ENCODE measurements at regions not wholly inside any gene's neighbourhood (a gene's known extent, or its start where the extent isn't known, plus 50 kb on each side); places are given as distances from the start of the nearest gene placed in this dataset.
"Not testable (repeated sequence)": the region's sequence is repeated elsewhere in the genome, so short reads cannot be mapped to it uniquely, and the experiment has no call there.

DNA sequence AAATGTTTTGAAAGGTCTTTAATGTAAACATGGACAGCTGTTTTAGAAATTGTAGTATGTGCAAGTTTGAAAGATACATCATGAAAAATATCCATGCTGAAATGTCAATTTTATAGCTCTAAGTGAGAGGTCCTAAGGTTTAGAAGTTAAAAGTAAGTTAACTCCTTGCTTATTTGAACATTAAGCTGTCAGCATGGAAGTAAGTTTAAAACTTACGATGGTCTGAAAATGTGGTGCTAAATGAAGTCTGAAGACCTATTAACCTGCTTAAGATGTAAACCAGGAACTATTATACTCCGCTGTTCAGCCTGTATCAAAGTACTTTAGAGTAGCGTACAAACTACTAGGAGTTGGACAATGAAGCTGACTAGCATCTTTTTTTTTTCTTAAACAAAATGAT, 1082.4 kb downstream of the TMTC2 start:
- DNase-seq (ENCODE audit: low read depth, low spot score) = no peak
- in situ Hi-C loops (cut with HindIII; ENCODE audit: low pct_unique_long_range_greater_than_20kb, low sequenced_read_pairs) = no loop called here

DNA sequence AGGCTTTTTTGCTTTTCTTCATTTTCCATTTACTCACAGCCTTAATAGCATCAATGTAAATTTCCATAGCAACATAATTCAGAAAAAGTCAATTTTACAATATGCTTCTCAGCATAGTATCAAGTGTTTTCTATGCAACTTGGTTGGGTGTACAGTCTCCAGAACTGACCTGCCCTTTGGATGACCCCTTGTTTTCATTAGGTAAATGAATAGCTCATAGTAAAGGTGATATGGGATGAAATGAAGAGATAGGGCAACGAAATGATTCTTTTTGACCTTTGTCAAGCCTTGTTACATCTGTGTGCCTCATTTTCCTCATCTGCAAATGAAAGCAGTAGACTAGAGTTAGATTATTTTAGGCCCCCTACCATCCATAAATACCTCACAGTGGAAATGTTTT, 1081.0 kb downstream of the TMTC2 start:
- in situ Hi-C loops (cut with HindIII; ENCODE audit: low pct_unique_long_range_greater_than_20kb, low sequenced_read_pairs) = no loop called here
- DNase-seq (ENCODE audit: low read depth, low spot score) = no peak

DNA sequence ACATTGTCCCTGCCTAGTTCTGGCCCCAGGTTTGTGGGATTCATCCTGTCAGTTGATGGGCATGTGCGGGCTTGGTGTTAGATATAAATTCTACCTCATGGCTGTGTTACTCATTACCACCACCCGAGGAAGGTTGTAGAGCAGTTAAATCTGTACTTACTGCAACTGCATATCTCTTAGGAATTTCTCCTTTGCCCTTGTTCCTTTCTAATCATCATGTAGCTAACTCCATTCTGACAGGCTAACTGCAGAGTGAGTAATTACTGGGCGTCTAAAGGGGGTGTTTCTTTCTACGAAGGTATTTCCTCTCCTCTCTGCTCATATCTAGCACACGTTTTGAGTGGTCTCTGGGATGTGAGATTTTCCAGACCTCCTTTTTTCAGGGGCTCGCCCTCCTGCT, 1076.7 kb downstream of the TMTC2 start:
- in situ Hi-C loops (cut with HindIII; ENCODE audit: low pct_unique_long_range_greater_than_20kb, low sequenced_read_pairs) = no loop called here
- no peak for DNase-seq (ENCODE audit: low read depth, low spot score)

DNA sequence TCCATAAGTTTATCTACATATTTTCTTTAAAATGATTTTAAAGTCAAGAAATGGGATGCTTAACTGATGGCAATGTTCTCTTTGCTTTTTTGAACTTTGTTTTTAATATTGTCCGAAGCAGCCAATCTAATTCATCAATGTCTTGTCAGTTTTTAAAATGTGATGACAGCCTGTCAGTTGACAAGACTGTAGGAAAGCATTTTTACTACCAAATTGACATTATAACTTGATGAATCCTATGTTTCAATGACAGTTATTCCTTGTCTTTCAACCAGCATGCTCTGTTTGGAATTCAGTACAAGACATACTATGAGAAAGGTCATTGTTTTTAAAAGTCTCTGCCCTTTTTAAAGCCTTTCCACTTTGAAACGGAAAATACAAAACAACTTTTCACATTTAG, 1073.2 kb downstream of the TMTC2 start:
- in situ Hi-C loops (cut with HindIII; ENCODE audit: low pct_unique_long_range_greater_than_20kb, low sequenced_read_pairs) = no loop called here
- no peak for DNase-seq (ENCODE audit: low read depth, low spot score)

DNA sequence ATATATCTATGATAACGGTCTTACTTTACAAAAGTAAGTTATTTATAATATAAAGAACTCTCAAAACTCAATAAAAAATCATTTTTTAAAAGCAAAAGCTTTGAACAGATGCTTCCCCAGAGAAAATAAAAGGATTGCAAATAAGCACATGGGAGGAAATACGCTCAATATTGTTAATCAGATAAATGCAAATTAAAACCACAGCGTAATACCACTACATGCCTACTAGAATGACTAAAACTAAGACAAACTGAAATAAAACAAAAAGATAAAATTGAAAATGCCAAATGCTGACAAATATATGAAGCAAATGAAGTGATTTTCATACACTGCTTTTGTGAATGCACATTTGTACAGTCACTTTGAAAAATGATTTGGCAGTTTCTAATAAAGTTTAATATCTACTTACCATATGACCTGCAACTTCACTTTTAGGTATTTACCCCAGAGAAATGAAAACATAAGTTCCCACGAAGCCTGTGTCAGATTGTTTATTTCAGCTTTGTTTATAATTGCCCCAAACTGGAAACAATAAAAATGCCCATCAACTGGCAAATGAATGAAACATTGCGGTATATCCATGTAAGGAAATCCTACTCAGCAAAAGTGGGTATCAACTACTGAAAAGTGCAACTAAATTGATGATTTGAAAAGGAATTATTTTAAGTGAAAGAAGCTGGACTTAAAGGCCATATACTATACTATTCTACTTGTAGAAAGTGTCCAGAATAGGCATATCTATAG, 1072.4 kb downstream of the TMTC2 start:
- DNase-seq (ENCODE audit: low read depth, low spot score) = no peak
- in situ Hi-C loops (cut with HindIII; ENCODE audit: low pct_unique_long_range_greater_than_20kb, low sequenced_read_pairs) = no loop called here

DNA sequence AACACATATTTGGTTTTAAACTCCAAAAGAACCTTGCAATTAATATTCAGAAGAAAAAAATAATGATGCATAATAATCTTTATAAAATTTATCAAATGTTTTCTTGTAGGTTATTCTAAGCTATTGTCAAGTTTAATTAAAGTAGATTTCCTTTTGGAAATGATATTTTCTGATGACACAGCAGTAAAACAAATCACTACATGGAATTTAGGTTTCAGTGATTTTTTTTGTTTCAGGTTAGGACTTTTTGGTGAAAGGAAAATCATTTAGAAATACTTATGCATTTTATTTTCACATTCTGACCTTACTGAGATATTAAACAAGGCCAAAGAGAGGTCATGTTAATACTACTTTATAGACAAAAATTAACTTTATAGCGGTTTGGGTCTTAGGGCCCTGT, 1067.2 kb downstream of the TMTC2 start:
- DNase-seq (ENCODE audit: low read depth, low spot score) = no peak
- in situ Hi-C loops (cut with HindIII; ENCODE audit: low pct_unique_long_range_greater_than_20kb, low sequenced_read_pairs) = no loop called here

DNA sequence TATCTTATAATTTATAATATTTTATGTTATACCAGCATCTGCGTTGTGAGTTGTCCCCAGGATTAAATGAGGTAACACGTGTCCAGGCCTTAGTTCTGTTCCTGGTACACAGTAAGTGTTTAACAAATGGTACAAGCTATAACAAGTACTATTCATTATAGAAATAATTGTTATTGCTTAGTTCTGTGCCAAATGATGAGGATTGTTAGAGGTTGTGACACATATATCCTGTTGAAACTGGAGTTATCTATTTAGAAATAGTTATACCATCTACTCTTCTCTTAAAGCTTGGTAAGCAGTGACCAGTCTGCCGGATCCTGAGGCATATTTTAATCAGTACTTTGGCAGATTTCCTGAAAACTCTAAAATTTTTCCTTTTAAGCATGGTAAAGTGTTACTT, 1066.5 kb downstream of the TMTC2 start:
- in situ Hi-C loops (cut with HindIII; ENCODE audit: low pct_unique_long_range_greater_than_20kb, low sequenced_read_pairs) = no loop called here
- DNase-seq (ENCODE audit: low read depth, low spot score) = no peak

DNA sequence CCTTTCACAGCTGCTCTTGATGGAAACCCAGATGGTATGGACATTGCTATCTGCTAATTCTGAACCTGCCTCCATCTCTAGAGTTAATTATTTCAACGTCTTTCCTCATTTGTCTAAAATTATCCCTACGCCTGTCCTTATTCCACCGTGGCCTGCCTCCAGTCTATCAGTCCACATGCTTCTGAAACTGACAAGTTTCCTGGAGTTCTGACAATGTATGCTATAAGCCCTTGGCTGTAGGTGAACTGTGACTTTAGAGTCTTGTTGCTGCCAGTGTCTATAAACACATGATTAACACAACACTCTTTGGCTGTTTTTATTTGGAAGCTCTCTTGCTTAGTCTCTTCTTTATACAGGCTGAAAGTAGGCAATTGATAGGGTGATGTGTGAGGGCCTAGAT, 1052.9 kb downstream of the TMTC2 start:
- DNase-seq (ENCODE audit: low read depth, low spot score) = no peak
- in situ Hi-C loops (cut with HindIII; ENCODE audit: low pct_unique_long_range_greater_than_20kb, low sequenced_read_pairs) = no loop called here

DNA sequence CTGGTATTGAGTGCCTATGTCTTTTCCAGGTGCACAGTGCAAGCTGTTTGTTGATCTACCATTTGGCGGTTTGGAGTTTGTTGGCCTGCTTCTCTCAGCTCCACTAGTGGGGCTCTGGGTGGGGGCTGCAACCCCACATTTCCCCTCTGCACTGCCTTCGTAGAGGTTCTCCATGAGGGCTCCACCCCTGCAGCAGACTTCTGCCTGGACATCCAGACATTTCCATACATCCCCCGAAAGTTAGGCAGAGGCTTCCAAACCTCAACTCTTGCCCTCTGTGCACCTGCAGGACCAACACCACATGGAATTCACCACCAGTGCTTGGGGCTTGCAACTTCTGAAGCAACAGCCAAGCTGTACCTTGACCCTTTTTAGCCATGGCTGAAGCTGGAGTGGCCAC, 1024.1 kb downstream of the TMTC2 start:
- in situ Hi-C loops (cut with HindIII; ENCODE audit: low pct_unique_long_range_greater_than_20kb, low sequenced_read_pairs) = no loop called here

DNA sequence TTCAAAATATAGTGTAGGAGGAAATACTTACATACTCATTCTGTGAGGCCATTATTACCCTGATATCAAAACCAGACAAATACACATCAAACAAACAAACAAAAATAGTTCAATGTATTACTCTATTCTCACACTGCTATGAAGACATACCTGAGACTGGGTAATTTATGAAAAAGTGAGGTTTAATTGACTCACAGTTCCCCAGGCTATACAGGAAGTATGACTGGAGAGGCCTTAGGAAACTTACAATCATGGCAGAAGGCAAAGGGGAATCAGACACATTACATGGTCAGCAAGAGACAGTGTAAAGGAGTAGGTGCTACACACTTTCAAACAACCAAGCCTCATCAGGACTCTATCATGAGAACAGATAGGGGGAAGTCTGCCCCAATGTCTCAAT, 1023.2 kb downstream of the TMTC2 start:
- in situ Hi-C loops (cut with HindIII; ENCODE audit: low pct_unique_long_range_greater_than_20kb, low sequenced_read_pairs) = no loop called here
- no peak for DNase-seq (ENCODE audit: low read depth, low spot score)

More for the DNA sequence above, 1024.1 kb downstream of the TMTC2 start:
- DNase-seq (ENCODE audit: low read depth, low spot score) = no peak

DNA sequence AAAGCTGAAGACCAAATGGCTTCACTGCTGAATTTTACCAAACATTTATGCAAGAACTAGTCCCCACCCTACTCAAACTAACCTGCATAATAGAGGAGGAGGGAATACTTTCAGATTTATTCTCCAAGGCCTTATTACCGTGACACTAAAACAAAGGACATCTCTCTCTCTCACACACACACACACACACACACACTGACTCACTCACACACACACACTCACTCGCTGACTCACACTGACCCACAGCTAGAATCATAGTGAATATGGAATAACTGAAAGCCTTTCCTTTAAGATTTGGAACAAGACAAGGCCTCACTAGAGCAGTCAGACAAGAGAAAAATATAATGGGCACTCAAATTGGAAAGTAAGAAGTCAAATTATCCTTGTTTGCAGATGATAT, 1014.1 kb downstream of the TMTC2 start:
- in situ Hi-C loops (cut with HindIII; ENCODE audit: low pct_unique_long_range_greater_than_20kb, low sequenced_read_pairs) = no loop called here
- no peak for DNase-seq (ENCODE audit: low read depth, low spot score)

DNA sequence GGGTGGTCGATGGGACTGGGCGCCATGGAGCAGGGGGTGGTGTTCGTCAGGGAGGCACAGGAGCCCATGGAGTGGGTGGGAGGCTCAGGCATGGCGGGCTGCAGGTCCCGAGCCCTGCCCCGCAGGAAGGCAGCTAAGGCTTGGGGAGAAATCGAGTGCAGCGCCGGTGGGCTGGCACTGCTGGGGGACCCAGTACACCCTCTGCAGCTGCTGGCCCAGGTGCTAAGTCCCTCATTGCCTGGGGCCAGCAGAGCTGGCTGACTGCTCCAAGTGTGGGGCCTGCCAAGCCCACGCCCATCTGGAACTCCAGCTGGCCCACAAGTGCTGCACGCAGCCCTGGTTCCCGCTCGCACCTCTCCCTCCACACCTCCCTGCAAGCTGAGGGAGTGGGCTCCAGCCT, 1009.6 kb downstream of the TMTC2 start:
- DNase-seq (ENCODE audit: low read depth, low spot score); in situ Hi-C loops (cut with HindIII; ENCODE audit: low pct_unique_long_range_greater_than_20kb, low sequenced_read_pairs): not testable (repeated sequence)

DNA sequence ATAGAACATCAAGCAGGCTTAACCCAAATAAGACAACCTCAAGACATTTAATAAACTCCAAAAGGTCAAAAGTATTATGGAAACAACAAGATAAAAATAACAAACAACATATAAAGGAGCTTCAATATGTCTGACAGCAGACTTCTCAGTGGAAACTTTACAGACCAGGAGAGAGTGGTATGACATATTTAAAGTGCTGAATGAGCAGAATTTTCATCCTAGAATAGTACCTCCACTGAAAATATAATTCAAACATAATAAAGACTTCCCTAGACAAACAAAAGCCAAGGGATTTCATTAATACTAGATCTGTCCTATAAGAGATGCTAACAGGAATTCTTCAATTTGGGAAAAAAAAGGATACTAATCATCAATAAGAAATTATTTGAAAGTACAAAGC, 1005.0 kb downstream of the TMTC2 start:
- in situ Hi-C loops (cut with HindIII; ENCODE audit: low pct_unique_long_range_greater_than_20kb, low sequenced_read_pairs) = no loop called here
- DNase-seq (ENCODE audit: low read depth, low spot score) = no peak

DNA sequence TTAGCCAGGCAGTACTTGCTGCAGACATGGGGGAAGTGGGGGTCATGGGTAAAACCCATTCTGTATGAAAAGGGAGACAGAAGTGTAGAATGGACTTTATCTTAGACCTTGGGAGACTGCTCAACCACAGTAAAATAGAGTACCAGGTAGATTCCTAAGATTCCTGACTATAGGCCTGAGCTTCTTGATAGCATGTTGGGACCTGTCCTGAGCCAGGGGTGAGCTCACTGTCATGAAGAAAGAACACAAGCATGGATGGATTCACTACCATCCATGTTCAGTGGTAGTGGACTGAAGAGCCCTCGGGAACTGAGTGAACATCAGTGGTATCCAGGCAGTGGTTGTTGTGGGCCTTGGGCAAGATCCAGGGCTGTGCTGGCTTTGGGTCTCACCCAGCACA, 1003.8 kb downstream of the TMTC2 start:
- in situ Hi-C loops (cut with HindIII; ENCODE audit: low pct_unique_long_range_greater_than_20kb, low sequenced_read_pairs) = no loop called here

DNA sequence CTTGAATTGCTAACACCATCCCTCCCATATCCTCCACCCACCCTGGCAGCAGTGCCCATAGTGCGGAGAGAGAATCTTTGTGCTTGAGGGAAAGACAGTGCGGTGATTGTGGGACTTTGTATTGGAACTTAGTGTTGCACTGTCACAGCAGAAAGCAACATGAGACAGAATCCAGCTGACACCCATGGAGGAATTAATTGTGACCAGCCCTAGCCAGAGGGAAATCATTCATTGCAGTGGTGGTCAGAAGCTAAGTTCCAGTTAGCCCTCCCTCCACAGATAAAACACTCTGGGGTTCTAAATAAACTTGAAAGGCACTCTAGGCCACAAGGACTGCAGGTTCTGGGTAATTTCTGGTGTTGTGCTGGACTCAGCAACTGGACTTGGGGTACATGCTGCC, 1002.6 kb downstream of the TMTC2 start:
- in situ Hi-C loops (cut with HindIII; ENCODE audit: low pct_unique_long_range_greater_than_20kb, low sequenced_read_pairs) = no loop called here
- DNase-seq (ENCODE audit: low read depth, low spot score) = no peak

More for the DNA sequence above, 1003.8 kb downstream of the TMTC2 start:
- DNase-seq (ENCODE audit: low read depth, low spot score) = no peak

DNA sequence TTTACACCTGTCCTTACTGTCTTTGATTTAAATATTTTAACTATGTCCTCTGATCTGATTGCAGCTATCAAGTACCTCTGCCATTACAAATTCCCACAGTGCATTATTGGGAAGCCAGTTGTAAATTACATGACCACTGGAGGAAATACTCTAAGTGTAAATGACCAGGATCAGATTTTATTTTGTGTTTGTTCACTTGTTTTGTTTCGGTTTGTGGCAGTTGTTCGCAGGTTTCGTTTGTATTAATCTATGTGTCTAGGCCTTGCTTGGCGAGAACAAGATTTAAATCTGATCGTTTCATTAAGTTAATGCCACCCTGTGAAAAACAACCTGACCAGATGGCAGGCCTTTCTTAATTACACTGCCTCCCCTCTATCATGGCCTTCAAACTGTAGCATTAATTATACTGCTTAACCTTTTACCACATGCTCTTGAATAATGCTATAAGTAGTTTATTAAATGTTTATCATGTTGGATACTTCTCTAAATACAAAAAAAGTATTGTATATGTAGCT, 990.1 kb downstream of the TMTC2 start:
- in situ Hi-C loops (cut with HindIII; ENCODE audit: low pct_unique_long_range_greater_than_20kb, low sequenced_read_pairs) = no loop called here
- DNase-seq (ENCODE audit: low read depth, low spot score) = no peak

DNA sequence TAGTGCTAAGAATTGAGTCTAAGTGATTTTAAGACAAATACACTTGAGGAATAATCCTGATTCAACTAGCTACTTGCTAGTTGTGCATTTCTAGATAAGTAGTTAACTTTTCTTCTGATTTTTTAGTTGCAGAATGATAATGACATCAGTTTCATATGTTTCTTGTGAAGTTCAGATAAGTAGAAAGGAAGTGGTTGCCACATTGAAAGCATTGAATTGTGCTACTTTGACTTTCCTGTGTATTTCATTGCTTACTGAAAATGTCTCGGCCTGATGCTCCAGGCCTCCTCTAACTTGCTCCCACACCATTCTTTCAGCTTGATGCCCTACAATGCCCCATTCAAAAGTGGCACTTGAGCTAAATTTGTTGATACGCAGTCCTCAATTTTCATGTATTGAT, 980.0 kb downstream of the TMTC2 start:
- in situ Hi-C loops (cut with HindIII; ENCODE audit: low pct_unique_long_range_greater_than_20kb, low sequenced_read_pairs) = no loop called here
- DNase-seq (ENCODE audit: low read depth, low spot score) = no peak

DNA sequence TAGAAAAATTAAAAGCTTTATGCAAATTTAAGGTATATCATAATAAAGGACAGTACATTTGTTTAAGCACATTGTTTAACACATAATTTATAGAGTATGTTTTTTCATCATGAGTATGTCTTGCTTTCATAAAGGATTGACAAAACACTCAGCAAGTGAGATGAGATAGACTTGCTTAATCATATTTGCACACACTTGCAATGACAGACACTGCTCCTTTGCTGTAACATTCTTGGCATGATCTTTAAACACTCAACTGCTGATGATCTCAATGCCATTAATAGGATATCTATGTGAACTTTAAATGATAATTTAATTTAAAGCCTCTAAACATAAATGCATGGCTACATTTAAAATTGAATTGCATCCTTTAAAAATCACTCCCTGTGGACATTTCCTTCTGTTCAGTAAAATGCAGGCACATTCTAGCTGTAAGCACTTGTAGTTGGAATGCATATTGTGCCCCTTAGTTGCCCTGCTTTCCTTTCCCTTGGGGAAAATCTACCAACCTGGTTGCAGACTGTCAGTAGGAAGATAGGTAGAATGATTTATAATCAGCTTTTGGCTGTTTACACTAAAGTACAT, 979.0 kb downstream of the TMTC2 start:
- in situ Hi-C loops (cut with HindIII; ENCODE audit: low pct_unique_long_range_greater_than_20kb, low sequenced_read_pairs) = no loop called here
- no peak for DNase-seq (ENCODE audit: low read depth, low spot score)

DNA sequence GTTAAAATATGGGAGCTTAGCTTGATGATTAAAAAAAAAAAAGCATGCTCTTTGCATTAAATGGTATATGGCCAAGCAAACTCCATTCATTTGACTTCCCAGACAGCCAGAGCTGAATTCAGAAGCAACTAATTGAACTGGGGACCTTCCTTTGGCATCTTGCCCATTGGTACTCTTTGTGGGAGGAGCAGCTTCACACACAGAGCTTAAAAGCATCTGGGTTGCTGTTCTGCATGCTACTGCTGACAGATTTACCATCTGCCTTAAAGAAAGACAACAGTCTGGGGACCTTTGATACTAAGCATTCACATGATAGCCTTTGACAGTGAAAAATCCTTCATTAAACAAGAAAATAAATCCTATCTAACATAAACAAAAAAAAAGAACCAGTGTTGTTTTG, 977.9 kb downstream of the TMTC2 start:
- in situ Hi-C loops (cut with HindIII; ENCODE audit: low pct_unique_long_range_greater_than_20kb, low sequenced_read_pairs) = no loop called here
- no peak for DNase-seq (ENCODE audit: low read depth, low spot score)

All from SK-MEL-5 (cell line).